ENCODE measurements at regions not wholly inside any gene's neighbourhood (a gene's known extent, or its start where the extent isn't known, plus 50 kb on each side); places are given as distances from the start of the nearest gene placed in this dataset.

- no TSS peak for BruUV-seq (replicated peaks)
- no peaks in the 10 kb centered on the region for H3K9me3 ChIP-seq (replicated peaks; ENCODE audit: control insufficient read depth, insufficient read depth, low read length)
- no peak for TF ChIP-seq JUN (IDR thresholded peaks at IDR 0.05; ENCODE audit: borderline replicate concordance, insufficient read depth, insufficient read length, low read depth)
- no peak for TF ChIP-seq MYC (IDR thresholded peaks at IDR 0.05; ENCODE audit: low read depth, low read length)
- TF ChIP-seq POLR2AphosphoS5 (IDR thresholded peaks at IDR 0.05; ENCODE audit: insufficient read depth, low read depth, low read length), result no peak
- TF ChIP-seq POLR2A (IDR thresholded peaks at IDR 0.05; ENCODE audit: low read depth, low read length), result no peak
- TF ChIP-seq FOS (IDR thresholded peaks at IDR 0.05; ENCODE audit: borderline replicate concordance, insufficient read depth, low read length), result no peak
- no peak for TF ChIP-seq EZH2 (IDR thresholded peaks at IDR 0.05; ENCODE audit: borderline replicate concordance, low read depth, low read length, severe bottlenecking)
- no peak overlapping the region for H2AFZ ChIP-seq (ENCODE audit: low read depth, low read length)
- H3K9ac ChIP-seq (replicated peaks; ENCODE audit: extremely low read depth, insufficient read depth, low read length), result no peak overlapping the region
- peaks cover 0 to 2% of the 10 kb centered on the region in 2 experiments for H3K27me3 ChIP-seq (ENCODE audit: control insufficient read depth in 2 of 2, insufficient read depth in 2 of 2, low read length in 2 of 2)
- no peaks in the 10 kb centered on the region for H3K36me3 ChIP-seq (ENCODE audit: control insufficient read depth in 2 of 2, extremely low read depth in 1 of 2, insufficient read depth in 2 of 2, low read length in 2 of 2)
- dilution Hi-C loops (cut with MboI; ENCODE audit: extremely low pct_ligation_motif_present, low sequenced_read_pairs) (no loop called here), intact Hi-C loops (cut with micrococcal nuclease) (no loop called here)
- ChIA-PET CTCF (no interaction called here), POLR2A (no interaction called here)
- no peaks in the 10 kb centered on the region for H3K4me1 ChIP-seq (ENCODE audit: control insufficient read depth, extremely low read depth, insufficient read depth, low read length)
- no peak for FAIRE-seq
- no peaks in the 10 kb centered on the region for H3K9me1 ChIP-seq (replicated peaks; ENCODE audit: control insufficient read depth, extremely low read depth, insufficient read depth, low read length)
- H3K4me3 ChIP-seq (replicated peaks in 1 of 3; ENCODE audit: insufficient read depth in 1 of 3, low read depth in 1 of 3, low read length in 3 of 3), result no peak overlapping the region
- no peak overlapping the region for H3K4me2 ChIP-seq (ENCODE audit: insufficient read depth, low read length)
- no peak overlapping the region for H3K27ac ChIP-seq (ENCODE audit: insufficient read depth, low read depth, low read length)
- H4K20me1 ChIP-seq (replicated peaks; ENCODE audit: control insufficient read depth, extremely low read depth, insufficient read depth, low read length), result no peaks in the 10 kb centered on the region
- no peak for DNase-seq (ENCODE audit: low read depth, low spot score)
- H3K79me2 ChIP-seq (ENCODE audit: control insufficient read depth, insufficient read depth, low read length), result no peaks in the 10 kb centered on the region
Measured at GRCh38 chr9:529731-530130, 311.8 kb upstream of the DMRT1 start.

GRCh38 chr9:530681-531080, 310.8 kb upstream of the DMRT1 start:
- Histone ChIP-seq H3K9me3 (replicated peaks; ENCODE audit: control insufficient read depth, insufficient read depth, low read length) (no peaks in the 10 kb centered on the region), H3K27ac (ENCODE audit: insufficient read depth, low read depth, low read length) (no peak overlapping the region), H4K20me1 (replicated peaks; ENCODE audit: control insufficient read depth, extremely low read depth, insufficient read depth, low read length) (no peaks in the 10 kb centered on the region), H3K4me2 (ENCODE audit: insufficient read depth, low read length) (no peak overlapping the region), H3K4me3 (replicated peaks in 1 of 3; ENCODE audit: insufficient read depth in 1 of 3, low read depth in 1 of 3, low read length in 3 of 3) (no peak overlapping the region), H2AFZ (ENCODE audit: low read depth, low read length) (no peak overlapping the region), H3K9ac (replicated peaks; ENCODE audit: extremely low read depth, insufficient read depth, low read length) (no peak overlapping the region), H3K36me3 (ENCODE audit: control insufficient read depth in 2 of 2, extremely low read depth in 1 of 2, insufficient read depth in 2 of 2, low read length in 2 of 2) (no peaks in the 10 kb centered on the region), H3K9me1 (replicated peaks; ENCODE audit: control insufficient read depth, extremely low read depth, insufficient read depth, low read length) (no peaks in the 10 kb centered on the region), H3K79me2 (ENCODE audit: control insufficient read depth, insufficient read depth, low read length) (no peaks in the 10 kb centered on the region), H3K27me3 (ENCODE audit: control insufficient read depth in 2 of 2, insufficient read depth in 2 of 2, low read length in 2 of 2) (peaks cover 0 to 2% of the 10 kb centered on the region in 2 experiments), H3K4me1 (ENCODE audit: control insufficient read depth, extremely low read depth, insufficient read depth, low read length) (no peaks in the 10 kb centered on the region)
- no peak for FAIRE-seq
- dilution Hi-C loops (cut with MboI; ENCODE audit: extremely low pct_ligation_motif_present, low sequenced_read_pairs), result no loop called here
- intact Hi-C loops (cut with micrococcal nuclease), result no loop called here
- no peak for DNase-seq (ENCODE audit: low read depth, low spot score)
- no TSS peak for BruUV-seq (replicated peaks)
- POLR2A ChIA-PET, result no interaction called here
- CTCF ChIA-PET, result no interaction called here
- no peak for TF ChIP-seq JUN (IDR thresholded peaks at IDR 0.05; ENCODE audit: borderline replicate concordance, insufficient read depth, insufficient read length, low read depth)
- TF ChIP-seq GATA2 (IDR thresholded peaks at IDR 0.05; ENCODE audit: insufficient read depth, insufficient read length, low read depth, low read length), result no peak
- no peak for TF ChIP-seq POLR2A (IDR thresholded peaks at IDR 0.05; ENCODE audit: low read depth, low read length)
- TF ChIP-seq EZH2 (IDR thresholded peaks at IDR 0.05; ENCODE audit: borderline replicate concordance, low read depth, low read length, severe bottlenecking), result no peak
- TF ChIP-seq POLR2AphosphoS5 (IDR thresholded peaks at IDR 0.05; ENCODE audit: insufficient read depth, low read depth, low read length), result no peak
- no peak for TF ChIP-seq CTCF (IDR thresholded peaks at IDR 0.05; ENCODE audit: extremely low read depth in 1 of 2, insufficient read depth in 1 of 2, low read depth in 1 of 2, low read length in 2 of 2)
- no peak for TF ChIP-seq FOS (IDR thresholded peaks at IDR 0.05; ENCODE audit: borderline replicate concordance, insufficient read depth, low read length)
- no peak for TF ChIP-seq MAX (IDR thresholded peaks at IDR 0.05; ENCODE audit: insufficient read depth, insufficient read length)
- no peak for TF ChIP-seq MYC (IDR thresholded peaks at IDR 0.05; ENCODE audit: low read depth, low read length)

Measured in endothelial cell of umbilical vein (primary cell).